Fibroblast of skin of right biceps (primary cell): ENCODE measurements at regions not wholly inside any gene's neighbourhood (a gene's known extent, or its start where the extent isn't known, plus 50 kb on each side); places are given as distances from the start of the nearest gene placed in this dataset.
A peak's percentile ranks its signal among the peaks of the same experiment; 100 is the strongest.
"Not testable (repeated sequence)": the region's sequence is repeated elsewhere in the genome, so short reads cannot be mapped to it uniquely, and the experiment has no call there.

Experiments
- DNase-seq: peaks from one replicate; pipeline ENCODE4 v3.0.0-alpha.2; 2013

- peak; percentile 15 for DNase-seq
These were observed 401.1 kb upstream of the PODXL start for GRCh38 chr7:131957338-131958020.

- no peak for DNase-seq
These were observed 400.4 kb upstream of the PODXL start for GRCh38 chr7:131956864-131957263.

DNA sequence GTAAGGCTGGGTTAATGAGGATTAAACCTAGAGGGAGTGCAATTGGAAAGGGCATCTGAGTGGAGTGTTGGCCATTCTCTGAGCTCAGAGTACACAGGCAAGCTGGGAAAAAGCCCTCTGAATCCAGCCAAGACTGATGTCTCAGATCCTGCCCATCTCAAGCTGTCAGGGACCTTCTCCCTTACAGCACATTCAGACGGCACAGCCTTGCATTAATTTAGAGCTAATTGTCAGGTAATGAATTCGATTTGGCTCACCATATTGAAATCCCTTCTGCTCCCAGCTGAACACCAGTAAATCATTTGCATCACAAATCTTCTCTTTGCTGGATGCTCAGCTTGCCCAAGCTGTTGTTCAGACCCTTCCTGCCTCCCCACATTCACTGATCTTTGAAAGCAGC, 399.3 kb upstream of the PODXL start:
- no peak for DNase-seq

DNA sequence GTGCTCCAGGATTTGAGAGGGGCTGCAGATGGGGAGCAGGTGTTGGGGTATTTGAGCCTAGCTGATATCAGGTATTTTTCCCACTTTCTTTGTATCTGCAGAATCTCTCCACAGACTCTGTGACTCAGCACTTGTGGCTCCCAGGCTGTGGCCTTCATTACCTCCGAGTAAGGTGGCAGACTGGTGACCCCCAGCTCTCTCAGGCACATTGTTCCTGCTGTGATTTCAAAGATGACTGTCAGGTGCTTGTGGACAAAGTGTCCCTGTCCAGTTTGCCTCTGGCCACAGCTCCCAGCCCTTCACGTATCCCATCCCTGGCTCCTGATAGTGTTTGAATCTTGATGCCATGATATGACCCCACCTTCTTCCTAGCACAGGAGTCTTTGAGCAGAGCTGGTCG, 396.8 kb upstream of the PODXL start:
- no peak for DNase-seq

GRCh38 chr7:131952365-131952764, 395.9 kb upstream of the PODXL start:
- DNase-seq: no peak

DNA sequence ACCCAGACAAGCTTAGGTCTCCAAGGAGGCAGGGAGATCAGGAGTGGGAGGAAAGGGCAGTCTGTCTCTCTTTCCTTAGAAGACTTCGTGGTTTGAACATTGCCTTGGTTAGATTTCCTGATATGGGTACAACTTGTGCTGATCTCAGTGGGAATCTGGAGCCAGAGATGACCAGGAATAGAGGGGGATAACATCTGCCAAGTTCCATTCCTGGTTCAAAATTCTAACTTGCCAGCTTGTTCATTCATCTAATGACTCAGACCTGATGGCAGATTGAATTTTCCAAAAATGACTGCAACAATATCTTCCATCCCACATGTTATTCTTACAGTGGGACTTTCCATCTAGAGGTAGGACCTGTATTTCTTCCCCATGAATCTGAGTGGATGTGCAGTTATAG, 394.3 kb upstream of the PODXL start:
- peak; percentile 40 for DNase-seq

DNA sequence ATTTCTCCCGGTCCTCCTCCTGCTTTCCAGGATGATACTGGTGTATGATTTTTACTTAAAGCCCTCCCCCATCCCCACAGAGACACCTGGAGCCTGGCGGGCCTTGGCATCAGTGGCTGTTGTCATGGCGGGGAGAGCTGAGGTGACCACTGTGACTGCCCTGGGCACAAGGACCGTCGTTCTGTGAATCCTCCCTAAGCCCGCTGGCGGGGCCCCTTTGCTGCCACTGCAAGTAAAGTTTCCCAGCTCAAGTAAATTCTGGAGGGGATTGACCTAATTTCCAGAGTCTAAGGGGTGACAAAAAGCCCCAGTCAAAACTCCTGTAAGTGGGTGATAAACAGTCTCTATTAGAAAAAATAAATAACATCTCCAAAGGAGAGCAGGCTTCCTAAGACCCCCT, 393.2 kb upstream of the PODXL start:
- DNase-seq: no peak

DNA sequence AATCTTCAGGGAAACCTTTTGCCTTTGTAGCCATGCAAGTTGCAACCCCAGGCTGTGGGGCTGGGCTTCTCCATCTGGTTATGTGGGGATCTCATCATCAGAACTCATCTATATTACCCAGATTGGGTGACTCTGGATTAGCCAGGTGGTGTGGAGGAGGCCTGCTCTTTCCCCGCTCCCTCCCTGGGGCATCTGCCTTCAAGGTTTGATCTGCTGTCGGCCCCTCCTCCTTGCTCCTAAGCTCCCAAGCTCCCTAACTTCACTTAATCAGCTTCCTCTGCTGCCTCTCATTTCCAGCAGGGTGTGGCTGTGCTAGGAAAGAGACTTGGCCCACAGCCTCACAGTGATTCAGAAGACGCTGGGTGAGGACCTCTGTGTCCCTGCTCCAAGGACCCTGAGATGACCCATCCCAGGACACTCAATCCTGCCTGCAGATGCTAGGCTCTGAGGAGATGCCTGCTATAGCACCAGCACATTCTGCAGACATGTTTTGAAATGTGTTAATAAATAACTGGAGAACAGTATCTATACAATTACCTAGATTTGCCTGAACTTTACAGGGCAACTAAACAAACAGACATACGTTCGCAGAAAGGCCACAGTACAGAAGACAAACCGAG, 392.1 kb upstream of the PODXL start:
- peak; percentile 36 for DNase-seq

DNA sequence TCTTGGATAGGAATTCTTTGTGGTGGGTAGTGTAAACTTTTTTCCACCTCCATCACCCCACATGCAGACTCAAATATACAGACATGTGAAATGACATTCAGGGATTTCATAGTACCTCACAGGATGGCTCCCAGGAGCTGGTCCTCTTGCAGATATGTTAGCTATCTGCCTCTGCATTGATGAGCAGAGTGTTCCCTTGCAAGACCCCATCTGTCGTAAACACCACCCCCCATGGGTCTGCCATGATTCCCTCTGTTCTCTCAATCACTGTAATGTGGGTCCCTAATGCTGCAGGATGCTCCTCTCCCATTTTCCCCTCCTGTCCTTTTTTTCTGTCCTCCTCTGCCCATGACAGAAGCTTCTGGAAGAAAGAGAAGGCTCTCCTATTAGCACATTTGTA, 391.2 kb upstream of the PODXL start:
- no peak for DNase-seq

DNA sequence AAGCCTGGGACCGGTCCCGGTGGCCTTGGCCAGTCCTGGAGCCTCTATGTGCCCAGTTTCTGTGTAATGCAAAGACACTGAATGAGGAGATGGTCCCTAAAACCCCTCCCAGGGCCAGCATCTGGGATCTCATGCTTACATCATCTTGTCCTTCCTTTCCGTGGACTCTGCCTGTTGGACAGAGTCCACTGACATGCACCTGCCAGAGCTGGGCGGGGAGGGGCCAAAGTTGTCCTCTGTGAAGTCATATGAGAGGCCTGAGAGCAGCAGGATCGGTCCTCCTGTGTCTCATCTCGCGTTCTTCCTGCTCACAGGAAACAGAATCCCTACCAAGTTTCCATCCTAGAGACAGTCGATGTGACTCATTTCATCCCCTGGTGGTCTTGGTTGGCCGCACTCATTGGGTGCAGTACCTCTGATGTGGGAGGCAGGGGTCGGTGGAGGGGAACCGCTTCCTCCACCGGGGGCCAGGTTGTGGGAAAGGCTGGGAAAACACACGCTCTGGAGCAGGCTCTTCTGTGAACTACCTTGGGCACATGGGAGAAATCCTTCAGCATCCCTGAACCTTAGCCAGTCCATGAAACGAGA, 389.6 kb upstream of the PODXL start:
- peak; percentile 31 for DNase-seq

- peak; percentile 59 for DNase-seq
These were observed 389.0 kb upstream of the PODXL start for GRCh38 chr7:131945313-131945911.

GRCh38 chr7:131944556-131945069, 388.2 kb upstream of the PODXL start:
- DNase-seq: no peak

DNA sequence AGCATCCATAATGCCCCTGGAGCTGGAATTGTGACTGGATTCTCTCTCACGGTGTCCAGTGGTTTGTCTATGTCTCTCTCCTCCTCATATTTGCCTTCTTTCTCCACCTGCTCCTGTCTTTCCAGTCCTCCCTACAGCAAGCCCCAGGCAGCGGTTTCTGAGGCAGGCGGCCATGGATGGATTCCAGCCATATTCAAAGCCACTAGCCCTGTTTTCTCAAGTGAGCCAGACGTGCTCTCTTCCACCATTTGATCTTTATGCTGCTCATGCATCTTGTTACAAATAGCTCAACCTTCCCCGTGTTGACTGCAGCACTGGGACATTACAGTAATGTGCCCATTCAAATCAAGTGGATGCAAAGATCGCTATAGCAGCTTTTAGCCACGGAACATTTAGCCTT, 387.2 kb upstream of the PODXL start:
- DNase-seq: no peak

DNA sequence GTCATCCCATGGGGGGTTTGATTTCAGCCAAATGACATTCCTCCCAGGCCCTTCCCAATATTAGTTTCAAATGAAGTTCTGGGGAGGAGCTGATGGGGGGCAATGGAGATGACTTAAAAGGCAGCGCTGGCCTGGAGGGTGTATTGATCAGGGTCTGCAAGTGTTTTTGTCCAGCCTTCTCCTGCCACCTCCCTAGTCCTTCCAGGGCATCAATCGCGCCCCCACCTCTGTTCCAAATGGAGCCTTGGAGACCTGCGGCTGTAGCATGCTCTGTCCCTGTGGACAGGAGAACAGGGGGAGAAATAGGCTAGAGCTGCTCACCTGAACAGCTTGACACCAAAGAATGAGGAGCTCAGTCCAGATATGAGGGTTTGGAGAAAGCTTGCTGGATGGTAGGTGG, 386.8 kb upstream of the PODXL start:
- no peak for DNase-seq

DNA sequence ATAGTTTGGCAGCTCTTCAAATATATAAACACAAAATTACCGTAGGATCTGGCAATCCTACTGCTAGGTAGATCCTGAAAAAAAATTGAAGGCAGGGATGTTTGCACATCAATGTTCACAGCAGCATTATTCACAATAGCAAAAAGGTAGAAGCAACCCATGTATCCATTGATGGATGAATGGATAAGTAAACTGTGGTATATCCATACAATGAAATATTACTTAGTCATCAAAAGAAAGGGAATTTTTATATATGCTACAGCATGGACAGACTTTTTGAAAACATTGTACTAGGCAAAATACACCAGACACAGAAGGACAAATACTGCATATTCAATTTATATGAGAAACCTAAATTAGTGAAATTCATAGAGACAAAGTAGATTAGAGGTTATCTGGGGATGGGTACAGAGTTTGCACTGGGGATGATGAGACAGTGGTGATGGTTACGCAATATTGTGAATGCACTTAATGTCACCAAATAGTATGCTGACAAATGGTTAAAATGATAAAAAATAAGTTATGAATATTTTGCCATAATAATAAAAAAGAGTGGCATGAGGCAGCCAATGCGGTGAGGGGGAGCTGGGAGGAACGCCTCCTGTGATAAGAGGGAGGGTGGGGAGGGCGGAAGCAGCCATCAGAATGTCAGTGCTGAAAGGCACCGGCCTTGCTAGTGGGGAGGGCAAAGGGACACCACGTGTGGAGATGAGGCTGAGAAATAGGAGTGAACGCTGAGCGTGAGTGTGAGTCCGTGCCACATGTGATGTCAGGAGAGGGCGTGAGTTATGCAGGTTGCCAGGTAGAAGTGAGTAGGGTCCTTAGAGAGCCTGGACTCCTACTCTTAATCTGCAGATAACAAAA, 386.1 kb upstream of the PODXL start:
- DNase-seq: no peak

- no peak for DNase-seq
These were observed 384.9 kb upstream of the PODXL start for GRCh38 chr7:131941291-131941690.

GRCh38 chr7:131940621-131941165, 384.3 kb upstream of the PODXL start:
- no peak for DNase-seq

- DNase-seq: not testable (repeated sequence)
These were observed 382.4 kb upstream of the PODXL start for GRCh38 chr7:131938788-131939187.

- no peak for DNase-seq
These were observed 381.4 kb upstream of the PODXL start for GRCh38 chr7:131937868-131938267.

DNA sequence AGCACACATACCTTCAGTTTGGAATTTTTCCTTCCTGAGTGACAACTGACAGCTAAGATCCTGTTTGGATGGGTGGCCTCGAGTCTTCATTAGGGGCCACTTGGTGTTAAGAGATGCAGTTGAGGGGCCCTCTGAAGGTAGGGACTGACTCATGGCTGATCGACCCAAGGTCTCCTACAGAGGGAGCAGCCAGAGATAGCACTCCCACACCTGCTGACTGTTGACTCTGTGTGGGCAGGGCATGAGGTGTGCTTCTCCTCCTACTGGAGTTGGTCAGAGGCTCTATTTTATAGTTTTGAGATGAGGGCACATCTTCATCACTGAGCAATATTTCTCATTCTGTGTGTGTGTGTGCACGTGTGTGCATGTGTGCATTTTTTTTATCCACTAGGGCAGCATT, 378.8 kb upstream of the PODXL start:
- DNase-seq: no peak

GRCh38 chr7:131934452-131934851, 378.0 kb upstream of the PODXL start:
- DNase-seq: no peak

GRCh38 chr7:131933751-131934289, 377.4 kb upstream of the PODXL start:
- no peak for DNase-seq
